ENCODE measurements at regions not wholly inside any gene's neighbourhood (a gene's known extent, or its start where the extent isn't known, plus 50 kb on each side); places are given as distances from the start of the nearest gene placed in this dataset.

DNA sequence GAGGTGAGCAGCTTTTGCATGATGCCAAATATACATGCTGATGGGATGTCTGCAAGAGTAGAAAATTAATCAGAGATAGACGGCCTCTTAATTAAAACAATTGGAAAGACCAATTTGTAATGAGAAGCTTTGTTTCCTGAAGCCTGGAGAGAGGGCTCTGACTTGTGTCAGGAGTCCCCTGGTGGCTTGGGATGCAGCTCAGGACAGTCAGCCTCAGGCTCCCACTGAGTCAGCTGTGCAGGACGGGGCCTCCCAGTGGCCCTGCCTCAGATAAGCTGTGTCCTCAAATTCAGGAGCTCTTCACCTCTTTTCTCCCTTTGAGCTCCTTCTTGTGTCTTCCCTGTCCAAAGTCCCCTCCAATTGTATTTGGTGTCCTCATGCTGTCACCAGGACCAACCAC is 438.9 kb upstream of the PODXL start:
- no peak for DNase-seq (ENCODE audit: extremely low read depth in 1 of 4, low spot score in 3 of 4)
- no peak for ATAC-seq
- Histone ChIP-seq H3K4me1 (replicated peaks in 1 of 2; ENCODE audit: control insufficient read depth in 2 of 2, insufficient read depth in 2 of 2, low read length in 2 of 2) (no peaks in the 10 kb centered on the region), H3K9me1 (ENCODE audit: control insufficient read depth, insufficient read depth, low read length) (no peaks in the 10 kb centered on the region), H3K4me2 (ENCODE audit: insufficient read depth, low read length) (no peak overlapping the region), H3K27me3 (ENCODE audit: control insufficient read depth in 2 of 2, insufficient read depth in 2 of 2, low read length in 2 of 2) (no peaks in the 10 kb centered on the region; a peak in 1 of 5 replicates), H3K79me2 (ENCODE audit: control insufficient read depth, insufficient read depth, low read length) (no peaks in the 10 kb centered on the region), H3K27ac (ENCODE audit: extremely low read depth, low read depth, low read length) (no peak overlapping the region), H4K20me1 (replicated peaks; ENCODE audit: control insufficient read depth, insufficient read depth, low read length) (no peaks in the 10 kb centered on the region), H3K4me3 (no peak overlapping the region), H2AFZ (ENCODE audit: low read depth, low read length) (no peak overlapping the region), H3K9me3 (replicated peaks; ENCODE audit: control insufficient read depth, insufficient read depth, low read depth, low read length) (no peaks in the 10 kb centered on the region), H3K36me3 (ENCODE audit: control insufficient read depth, insufficient read depth, low read length) (no peaks in the 10 kb centered on the region), H3K9ac (ENCODE audit: insufficient read depth in 1 of 2, low read depth in 2 of 2, low read length in 2 of 2) (no peak overlapping the region)
- ChIA-PET CTCF (ENCODE audit: low intra/inter-chr PET ratio) (no interaction called here), POLR2A (interaction anchor here (0.7 to 0.8 kb wide), 2 partner anchors 72 to 131 kb away, joined by 3 read pairs; no protein-coding TSS in a partner anchor)
- WGBS (ENCODE audit: insufficient coverage, low coverage, missing lambda C conversion rate), result 0% methylated on average over 2 of the region's 2 CpGs
- in situ Hi-C loops (cut with MboI) (no loop called here), intact Hi-C loops (cut with micrococcal nuclease) (no loop called here)
- TF ChIP-seq RFX1 (IDR thresholded peaks at IDR 0.05), result no peak
- no peak for TF ChIP-seq HDAC1 (IDR thresholded peaks at IDR 0.05)
- no peak for TF ChIP-seq COPS2 (conservative IDR thresholded peaks at IDR 0.05)
- TF ChIP-seq CHAMP1 (IDR thresholded peaks at IDR 0.05), result no peak
- TF ChIP-seq ZKSCAN8 (CRISPR knock-in tag; IDR thresholded peaks at IDR 0.05), result no peak
- no peak for TF ChIP-seq ELK1 (CRISPR knock-in tag; IDR thresholded peaks at IDR 0.05)
- TF ChIP-seq E2F5 (CRISPR knock-in tag; IDR thresholded peaks at IDR 0.05), result no peak
- no peak for TF ChIP-seq HDGF (IDR thresholded peaks at IDR 0.05)
- no peak for TF ChIP-seq ZNF589 (CRISPR knock-in tag; IDR thresholded peaks at IDR 0.05; ENCODE audit: low read depth)
- TF ChIP-seq ZNF583 (CRISPR knock-in tag; IDR thresholded peaks at IDR 0.05), result no peak
- no peak for TF ChIP-seq SMARCA4 (IDR thresholded peaks at IDR 0.05)
- TF ChIP-seq, protein P1, sequence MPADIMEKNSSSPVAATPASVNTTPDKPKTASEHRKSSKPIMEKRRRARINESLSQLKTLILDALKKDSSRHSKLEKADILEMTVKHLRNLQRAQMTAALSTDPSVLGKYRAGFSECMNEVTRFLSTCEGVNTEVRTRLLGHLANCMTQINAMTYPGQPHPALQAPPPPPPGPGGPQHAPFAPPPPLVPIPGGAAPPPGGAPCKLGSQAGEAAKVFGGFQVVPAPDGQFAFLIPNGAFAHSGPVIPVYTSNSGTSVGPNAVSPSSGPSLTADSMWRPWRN (IDR thresholded peaks at IDR 0.05; ENCODE audit: low read depth), result no peak
- TF ChIP-seq PCBP2 (IDR thresholded peaks at IDR 0.05; ENCODE audit: low read depth, low read length, poor library complexity, severe bottlenecking), result no peak
- no peak for TF ChIP-seq FOXM1 (IDR thresholded peaks at IDR 0.05; ENCODE audit: low read depth)
- no peak for TF ChIP-seq FOXM1 (CRISPR knock-in tag; IDR thresholded peaks at IDR 0.05; ENCODE audit: low read depth)
- BruUV-seq (replicated peaks), result no TSS peak
- no peak for FAIRE-seq
